MM.1S (cell line): ENCODE measurements at regions not wholly inside any gene's neighbourhood (a gene's known extent, or its start where the extent isn't known, plus 50 kb on each side); places are given as distances from the start of the nearest gene placed in this dataset.

Experiments
- DNase-seq: peaks from one replicate; pipeline ENCODE4 v3.0.0-alpha.2; 2015
- H2AFZ ChIP-seq: fragments of 300-600 bp; sonication (generic); 2 replicates; pipeline ENCODE4 v1.6.0; 2016; ENCODE audit warnings: antibody characterized with exemption, low read length
- H3F3A ChIP-seq: fragments of 300-600 bp; sonication (generic); 2 replicates; pipeline ENCODE4 v1.6.1; 2016; ENCODE audit warnings: mild to moderate bottlenecking, antibody characterized with exemption, low read length, moderate library complexity, mixed read lengths; ENCODE audit not compliant: insufficient read depth
- H3K27ac ChIP-seq: fragments of 300-600 bp; sonication (generic); 2 replicates; pipeline ENCODE4 v1.5.1; 2016; ENCODE audit warnings: mild to moderate bottlenecking, low read length
- H3K27me3 ChIP-seq: fragments of 300-600 bp; sonication (generic); replicated peaks from 2 replicates; pipeline ENCODE4 v1.6.0; 2016; ENCODE audit warnings: low read length; ENCODE audit not compliant: insufficient read depth
- H3K36me3 ChIP-seq: fragments of 300-600 bp; sonication (generic); replicated peaks from 2 replicates; pipeline ENCODE4 v1.6.1; 2016; ENCODE audit warnings: mild to moderate bottlenecking, low read length, mixed read lengths; ENCODE audit not compliant: insufficient read depth
- H3K4me1 ChIP-seq: fragments of 300-600 bp; sonication (generic); 2 replicates; pipeline ENCODE4 v1.6.1; 2016; ENCODE audit warnings: low read length, mixed read lengths
- H3K4me2 ChIP-seq: fragments of 300-600 bp; sonication (generic); 2 replicates; pipeline ENCODE4 v1.6.0; 2016; ENCODE audit warnings: low read depth, low read length
- H3K4me3 ChIP-seq: fragments of 300-600 bp; sonication (generic); 2 replicates; pipeline ENCODE4 v1.5.1; 2016; ENCODE audit warnings: low read length, mixed read lengths
- H3K79me2 ChIP-seq: fragments of 300-600 bp; sonication (generic); 2 replicates; pipeline ENCODE4 v1.6.1; 2016; ENCODE audit warnings: mixed run types, low read length, mixed read lengths
- H3K9ac ChIP-seq: fragments of 300-600 bp; sonication (generic); 2 replicates; pipeline ENCODE4 v1.6.1; 2016; ENCODE audit warnings: low read length, mixed read lengths
- H3K9me2 ChIP-seq: fragments of 300-600 bp; sonication (generic); replicated peaks from 2 replicates; pipeline ENCODE4 v1.6.1; 2016; ENCODE audit warnings: mild to moderate bottlenecking, low read length, mixed read lengths; ENCODE audit not compliant: insufficient read depth
- H3K9me3 ChIP-seq: fragments of 300-600 bp; sonication (generic); replicated peaks from 2 replicates; pipeline ENCODE4 v1.6.1; 2016; ENCODE audit warnings: mild to moderate bottlenecking, low read length, mixed read lengths; ENCODE audit not compliant: insufficient read depth
- H4K20me1 ChIP-seq: fragments of 300-600 bp; sonication (generic); 2 replicates; pipeline ENCODE4 v1.6.1; 2016; ENCODE audit warnings: mild to moderate bottlenecking, low read length, moderate library complexity, mixed read lengths; ENCODE audit not compliant: insufficient read depth
- CTCF ChIP-seq: fragments of 300-600 bp; sonication (generic); IDR thresholded peaks from 2 replicates; pipeline ENCODE4 v1.5.1; 2016; ENCODE audit warnings: antibody characterized with exemption, low read length, mixed read lengths
- EZH2 ChIP-seq: fragments of 300-600 bp; sonication (generic); optimal IDR thresholded peaks from 2 replicates; pipeline ENCODE3; 2017; ENCODE audit warnings: low read depth, mild to moderate bottlenecking, antibody characterized with exemption, low read length, mixed read lengths
- EZH2phosphoT487 ChIP-seq: fragments of 300-600 bp; sonication (generic); IDR thresholded peaks from 2 replicates; pipeline ENCODE4 v1.6.1; 2018; ENCODE audit warnings: antibody characterized with exemption, low read length

GRCh38 chr2:146246002-146246735, 1598.7 kb upstream of the ACVR2A start:
- Histone ChIP-seq H4K20me1 (no peaks in the 10 kb centered on the region), H3K27me3 (no peaks in the 10 kb centered on the region), H2AFZ (peak overlapping the region; percentile 59), H3K9me3 (no peaks in the 10 kb centered on the region), H3K27ac (peak overlapping the region; percentile 97), H3K36me3 (no peaks in the 10 kb centered on the region), H3K9ac (peak overlapping the region; percentile 62), H3K4me1 (peaks cover 39% of the 10 kb centered on the region), H3F3A (peaks cover 21% of the 10 kb centered on the region), H3K4me3 (peak overlapping the region; percentile 40), H3K9me2 (no peaks in the 10 kb centered on the region), H3K4me2 (peak overlapping the region; percentile 92), H3K79me2 (no peaks in the 10 kb centered on the region)
- TF ChIP-seq EZH2phosphoT487 (no peak), CTCF (no peak), EZH2 (no peak)
- DNase-seq = peak; percentile 61

GRCh38 chr2:146244830-146245229, 1600.0 kb upstream of the ACVR2A start:
- TF ChIP-seq EZH2 (no peak), CTCF (no peak), EZH2phosphoT487 (no peak)
- Histone ChIP-seq H3K4me2 (no peak overlapping the region), H3F3A (peaks cover 21% of the 10 kb centered on the region), H2AFZ (no peak overlapping the region), H3K9ac (no peak overlapping the region), H3K27ac (no peak overlapping the region), H3K36me3 (no peaks in the 10 kb centered on the region), H4K20me1 (no peaks in the 10 kb centered on the region), H3K4me1 (peaks cover 39% of the 10 kb centered on the region), H3K9me3 (no peaks in the 10 kb centered on the region), H3K27me3 (no peaks in the 10 kb centered on the region), H3K9me2 (no peaks in the 10 kb centered on the region), H3K79me2 (no peaks in the 10 kb centered on the region), H3K4me3 (no peak overlapping the region)
- DNase-seq = no peak

GRCh38 chr2:146244131-146244530, 1600.7 kb upstream of the ACVR2A start:
- Histone ChIP-seq H2AFZ (no peak overlapping the region), H3K9me2 (no peaks in the 10 kb centered on the region), H3K27me3 (no peaks in the 10 kb centered on the region), H3F3A (peaks cover 21% of the 10 kb centered on the region), H3K36me3 (no peaks in the 10 kb centered on the region), H3K4me1 (peaks cover 39% of the 10 kb centered on the region), H3K9me3 (no peaks in the 10 kb centered on the region), H3K4me3 (no peak overlapping the region), H4K20me1 (no peaks in the 10 kb centered on the region), H3K79me2 (no peaks in the 10 kb centered on the region), H3K9ac (no peak overlapping the region), H3K27ac (no peak overlapping the region), H3K4me2 (no peak overlapping the region)
- DNase-seq = peak; percentile 34
- TF ChIP-seq EZH2phosphoT487 (no peak), EZH2 (no peak), CTCF (no peak)
